Endodermal cell (in vitro differentiated cells): ENCODE measurements at regions not wholly inside any gene's neighbourhood (a gene's known extent, or its start where the extent isn't known, plus 50 kb on each side); places are given as distances from the start of the nearest gene placed in this dataset.
A peak's percentile ranks its signal among the peaks of the same experiment; 100 is the strongest.

Experiments used
- DNase-seq: peaks from one replicate; pipeline ENCODE4 v3.0.0-alpha.2; 2017
- H3K27ac ChIP-seq: 2 replicates; pipeline ENCODE4 v1.5.1; 2013; ENCODE audit warnings: mild to moderate bottlenecking, low read depth, low read length, moderate library complexity
- H3K27me3 ChIP-seq: 2 replicates; pipeline ENCODE4 v1.6.1; 2013; ENCODE audit warnings: mild to moderate bottlenecking, low read length, moderate library complexity; ENCODE audit not compliant: insufficient read depth, control insufficient read depth, poor library complexity, severe bottlenecking
- H3K36me3 ChIP-seq: 2 replicates; pipeline ENCODE4 v1.7.0; 2013; ENCODE audit warnings: mild to moderate bottlenecking, low read length, moderate library complexity; ENCODE audit not compliant: control insufficient read depth, insufficient read depth
- H3K4me1 ChIP-seq: one replicate; pipeline ENCODE4 v1.7.0; 2013; ENCODE audit warnings: low read length; ENCODE audit not compliant: control insufficient read depth, insufficient read depth
- H3K4me3 ChIP-seq: 2 replicates; pipeline ENCODE4 v1.5.1; 2013; ENCODE audit warnings: mild to moderate bottlenecking, low read length, moderate library complexity
- H3K9ac ChIP-seq: 2 replicates; pipeline ENCODE4 v1.6.1; 2013; ENCODE audit warnings: mild to moderate bottlenecking, low read length, moderate library complexity; ENCODE audit not compliant: poor library complexity, severe bottlenecking; ENCODE audit errors: extremely low read depth
- H3K9me3 ChIP-seq: 2 replicates; pipeline ENCODE4 v1.6.1; 2013; ENCODE audit warnings: mild to moderate bottlenecking, low read length, moderate library complexity; ENCODE audit not compliant: control insufficient read depth
- H3K27ac Mint-ChIP-seq: 2 replicates; pipeline ENCODE4 v1.8.0; 2020; ENCODE audit warnings: mixed read lengths
- H3K27me3 Mint-ChIP-seq: 2 replicates; pipeline ENCODE4 v1.8.0; 2021; ENCODE audit warnings: mild to moderate bottlenecking, mixed read lengths; ENCODE audit not compliant: insufficient read depth
- H3K36me3 Mint-ChIP-seq: 2 replicates; pipeline ENCODE4 v1.8.0; 2020; ENCODE audit warnings: low read depth, mixed read lengths
- H3K4me1 Mint-ChIP-seq: 2 replicates; pipeline ENCODE4 v1.8.0; 2020; ENCODE audit warnings: mixed read lengths
- H3K4me3 Mint-ChIP-seq: 2 replicates; pipeline ENCODE4 v1.8.0; 2020; ENCODE audit warnings: mild to moderate bottlenecking, moderate library complexity, mixed read lengths
- H3K9me3 Mint-ChIP-seq: 2 replicates; pipeline ENCODE4 v1.8.0; 2020; ENCODE audit warnings: mild to moderate bottlenecking, mixed read lengths
- WGBS, 2 experiments: methylation state at CpG; one replicate each; pipeline versions ENCODE4 v1.1.5 to v1.1.7; 2013; ENCODE audit warnings: missing lambda C conversion rate in 2 of 2, mixed read lengths in 1 of 2; ENCODE audit not compliant: insufficient coverage in 1 of 2, insufficient read length in 1 of 2; 5-methylcytosine and 5-hydroxymethylcytosine counted together
- TF ChIP-seq, protein P1 (sequence below): fragments of 200-600 bp; sonication (generic); conservative IDR thresholded peaks from 2 replicates; pipeline ENCODE4 v1.5.0; 2021; ENCODE audit warnings: antibody characterized with exemption, mild to moderate bottlenecking

DNA sequence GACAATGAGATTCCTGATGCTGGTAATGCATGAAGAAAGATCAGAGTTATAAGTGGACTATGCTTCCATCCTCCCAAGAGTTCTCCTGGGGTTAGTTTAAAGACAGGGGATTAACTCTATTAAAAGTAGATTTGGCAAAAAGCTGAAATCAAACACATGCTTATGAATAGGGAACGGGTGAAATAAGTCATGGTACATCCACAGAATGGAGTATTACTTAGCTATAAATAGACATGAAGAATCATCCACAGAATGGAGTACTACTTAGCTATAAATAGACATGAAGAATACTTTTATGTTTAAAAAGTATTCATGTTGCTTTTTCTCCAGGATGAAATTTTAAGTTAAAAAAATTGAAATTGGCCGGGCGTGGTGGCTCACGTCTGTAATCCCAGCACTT lies 596.4 kb upstream of the B3GAT1 start:
- no peaks in the 10 kb centered on the region for H3K27me3 ChIP-seq
- no peak overlapping the region for H3K27ac Mint-ChIP-seq
- no peaks in the 10 kb centered on the region for H3K9me3 ChIP-seq
- H3K4me1 Mint-ChIP-seq, result no peaks in the 10 kb centered on the region
- H3K9me3 Mint-ChIP-seq, result peaks cover 10% of the 10 kb centered on the region
- DNase-seq, result no peak
- no peak overlapping the region for H3K4me3 ChIP-seq
- no peak overlapping the region for H3K9ac ChIP-seq
- no peaks in the 10 kb centered on the region for H3K36me3 Mint-ChIP-seq
- no peaks in the 10 kb centered on the region for H3K4me1 ChIP-seq
- whole genome bisulfite sequencing, 2 experiments, result 94% methylated on average over 4 of the region's 4 CpGs; no CpG with 5 or more reads in 1 of the 2 experiments
- TF ChIP-seq, protein P1, sequence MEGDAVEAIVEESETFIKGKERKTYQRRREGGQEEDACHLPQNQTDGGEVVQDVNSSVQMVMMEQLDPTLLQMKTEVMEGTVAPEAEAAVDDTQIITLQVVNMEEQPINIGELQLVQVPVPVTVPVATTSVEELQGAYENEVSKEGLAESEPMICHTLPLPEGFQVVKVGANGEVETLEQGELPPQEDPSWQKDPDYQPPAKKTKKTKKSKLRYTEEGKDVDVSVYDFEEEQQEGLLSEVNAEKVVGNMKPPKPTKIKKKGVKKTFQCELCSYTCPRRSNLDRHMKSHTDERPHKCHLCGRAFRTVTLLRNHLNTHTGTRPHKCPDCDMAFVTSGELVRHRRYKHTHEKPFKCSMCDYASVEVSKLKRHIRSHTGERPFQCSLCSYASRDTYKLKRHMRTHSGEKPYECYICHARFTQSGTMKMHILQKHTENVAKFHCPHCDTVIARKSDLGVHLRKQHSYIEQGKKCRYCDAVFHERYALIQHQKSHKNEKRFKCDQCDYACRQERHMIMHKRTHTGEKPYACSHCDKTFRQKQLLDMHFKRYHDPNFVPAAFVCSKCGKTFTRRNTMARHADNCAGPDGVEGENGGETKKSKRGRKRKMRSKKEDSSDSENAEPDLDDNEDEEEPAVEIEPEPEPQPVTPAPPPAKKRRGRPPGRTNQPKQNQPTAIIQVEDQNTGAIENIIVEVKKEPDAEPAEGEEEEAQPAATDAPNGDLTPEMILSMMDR, result no peak
- no peaks in the 10 kb centered on the region for H3K27me3 Mint-ChIP-seq
- H3K27ac ChIP-seq, result peak overlapping the region; percentile 66
- no peaks in the 10 kb centered on the region for H3K36me3 ChIP-seq
- H3K4me3 Mint-ChIP-seq, result no peak overlapping the region

- no peak overlapping the region for H3K9ac ChIP-seq
- 71 to 85% methylated on average over 4 of the region's 4 CpGs for WGBS, 2 experiments
- Mint-ChIP-seq H3K4me1 (no peaks in the 10 kb centered on the region), H3K36me3 (no peaks in the 10 kb centered on the region), H3K27me3 (no peaks in the 10 kb centered on the region), H3K9me3 (peaks cover 10% of the 10 kb centered on the region), H3K27ac (no peak overlapping the region), H3K4me3 (no peak overlapping the region)
- no peaks in the 10 kb centered on the region for H3K27me3 ChIP-seq
- peak overlapping the region; percentile 66 for H3K27ac ChIP-seq
- no peaks in the 10 kb centered on the region for H3K9me3 ChIP-seq
- DNase-seq, result no peak
- TF ChIP-seq, protein P1, result no peak
- no peaks in the 10 kb centered on the region for H3K4me1 ChIP-seq
- H3K36me3 ChIP-seq, result no peaks in the 10 kb centered on the region
- no peak overlapping the region for H3K4me3 ChIP-seq
Observed at GRCh38 chr11:135008001-135008405, 596.0 kb upstream of the B3GAT1 start.

DNA sequence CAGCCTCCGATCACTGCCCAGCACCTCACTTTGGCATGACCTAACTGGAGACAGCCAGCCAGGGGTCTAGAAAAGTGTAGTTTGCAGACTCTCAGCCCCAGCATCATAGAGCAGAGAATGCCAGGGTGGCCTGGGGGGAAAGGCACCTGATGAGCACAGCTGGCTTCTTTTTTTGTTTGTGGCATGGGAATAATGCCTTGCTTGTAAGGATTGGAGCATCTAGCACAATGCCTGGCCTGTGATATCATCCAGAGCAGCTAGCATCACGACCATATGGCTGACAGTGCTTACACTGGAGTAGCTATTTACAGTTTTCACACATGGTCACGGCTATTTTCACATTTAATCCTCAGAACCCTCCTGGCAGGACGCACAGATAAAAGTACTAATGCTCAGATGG lies 594.8 kb upstream of the B3GAT1 start:
- TF ChIP-seq, protein P1, result no peak
- H3K4me3 Mint-ChIP-seq, result no peak overlapping the region
- H3K4me1 Mint-ChIP-seq, result no peaks in the 10 kb centered on the region

More for the DNA sequence above, 594.8 kb upstream of the B3GAT1 start:
- Histone ChIP-seq H3K36me3 (no peaks in the 10 kb centered on the region), H3K27me3 (no peaks in the 10 kb centered on the region), H3K27ac (peak overlapping the region; percentile 64), H3K9ac (no peak overlapping the region), H3K4me1 (no peaks in the 10 kb centered on the region), H3K4me3 (no peak overlapping the region), H3K9me3 (no peaks in the 10 kb centered on the region)
- no peak overlapping the region for H3K27ac Mint-ChIP-seq
- H3K9me3 Mint-ChIP-seq, result peaks cover 6% of the 10 kb centered on the region
- 89 to 100% methylated on average over 1 to 4 of the region's 4 CpGs for WGBS, 2 experiments
- no peak for DNase-seq
- no peaks in the 10 kb centered on the region for H3K27me3 Mint-ChIP-seq
- H3K36me3 Mint-ChIP-seq, result no peaks in the 10 kb centered on the region
